Psoas muscle (tissue), 7 donors: ENCODE measurements at regions not wholly inside any gene's neighbourhood (a gene's known extent, or its start where the extent isn't known, plus 50 kb on each side); places are given as distances from the start of the nearest gene placed in this dataset.

Experiments used
- ATAC-seq, 4 donors: fragments of 200-7000 bp; cut with Tn5 transposase; one replicate each; pipeline ENCODE4 v1.9.1; 2020; ENCODE audit warnings: moderate library complexity in 3 of 4, mild to moderate bottlenecking in 2 of 4
- DNase-seq, 2 donors: peaks; one replicate each; pipeline ENCODE4 v3.0.0-alpha.2; 2020
- H3K27ac ChIP-seq: fragments of 200-600 bp; one replicate; pipeline ENCODE4 v1.8.0; 2022
- H3K27me3 ChIP-seq, 3 donors: fragments of 200-600 bp in 1 of 3; one replicate each; pipeline versions ENCODE4 v1.6.1 to v1.8.0; 2013 to 2022; ENCODE audit warnings: low read length in 2 of 3, mild to moderate bottlenecking in 2 of 3, moderate library complexity in 1 of 3; ENCODE audit not compliant: insufficient read depth in 3 of 3
- H3K36me3 ChIP-seq, 2 donors: fragments of 200-600 bp in 1 of 2; one replicate each; pipeline versions ENCODE4 v1.6.1 to v1.8.0; 2013 to 2022; ENCODE audit warnings: low read depth in 1 of 2, mild to moderate bottlenecking in 1 of 2, moderate library complexity in 1 of 2; ENCODE audit not compliant: insufficient read depth in 1 of 2
- H3K4me1 ChIP-seq: fragments of 200-600 bp; one replicate; pipeline ENCODE4 v1.8.0; 2022
- H3K4me3 ChIP-seq: fragments of 200-600 bp; one replicate; pipeline ENCODE4 v1.8.0; 2022; ENCODE audit warnings: mild to moderate bottlenecking
- H3K9me3 ChIP-seq: fragments of 200-600 bp; one replicate; pipeline ENCODE4 v1.8.0; 2022
- WGBS, 3 donors: extraction: QIAGEN DNeasy Blood & Tissue Kit; methylation state at CpG; one replicate each; pipeline versions ENCODE4 v1.1.6 to v1.1.7; 2013; 5-methylcytosine and 5-hydroxymethylcytosine counted together
- intact Hi-C, 2 donors: fragments of 100-400 bp; cut with DNase I; formaldehyde crosslinking; loops; one replicate each; pipeline versions ENCODE4 v1.11.0 to v1.14.2; 2022
- TF ChIP-seq, protein P1 (sequence below): fragments of 200-600 bp; IDR thresholded peaks from one replicate; pipeline ENCODE4 v1.8.0; 2022; ENCODE audit warnings: antibody characterized with exemption
- donor health status: healthy with polysubstance abuse.
- donor health status: DM: no; HTN: no; CAD: no; lungs with moderate emphysema.
- donor health status: Bipolar disorder and iron deficiency.
- donor health status: healthy.
- donor health status: DM: yes; HTN: yes; CAD: no.
- donor health status: DM: no; HTN: no; CAD: no.
- donor health status: DM: yes; HTN: yes; CAD: no.

DNA sequence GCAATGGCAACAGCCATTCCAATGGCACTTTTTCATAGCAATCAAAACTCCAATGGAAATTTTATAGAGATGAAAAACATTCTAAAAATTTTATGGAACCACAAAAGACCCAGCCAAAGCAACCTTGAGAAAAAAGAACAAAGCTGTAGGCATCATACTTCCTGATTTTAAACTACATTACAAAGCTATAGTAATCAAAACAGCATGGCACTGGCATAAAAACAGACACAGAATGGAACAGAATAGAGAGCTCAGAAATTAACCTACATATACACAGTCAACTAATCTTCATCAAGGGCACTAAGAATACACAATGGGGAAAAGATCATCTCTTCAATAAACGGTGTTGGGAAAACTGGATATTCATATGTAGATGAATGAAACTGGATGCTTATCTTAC is 401.5 kb downstream of the NPHP4 start:
- Histone ChIP-seq H3K4me3 (no peak overlapping the region), H3K36me3 (no peaks in the 10 kb centered on the region), H3K27ac (no peak overlapping the region), H3K9me3 (peaks cover 7% of the 10 kb centered on the region), H3K4me1 (no peaks in the 10 kb centered on the region), H3K27me3 (peaks cover 0 to 6% (median 3%) of the 10 kb centered on the region in 3 donors)
- DNase-seq (no peak), ATAC-seq (no peak)
- intact Hi-C loops = no loop called here
- 86 to 100% (median 90%) methylated on average over 1 of the region's 1 CpG for WGBS, 3 donors
- TF ChIP-seq, protein P1, sequence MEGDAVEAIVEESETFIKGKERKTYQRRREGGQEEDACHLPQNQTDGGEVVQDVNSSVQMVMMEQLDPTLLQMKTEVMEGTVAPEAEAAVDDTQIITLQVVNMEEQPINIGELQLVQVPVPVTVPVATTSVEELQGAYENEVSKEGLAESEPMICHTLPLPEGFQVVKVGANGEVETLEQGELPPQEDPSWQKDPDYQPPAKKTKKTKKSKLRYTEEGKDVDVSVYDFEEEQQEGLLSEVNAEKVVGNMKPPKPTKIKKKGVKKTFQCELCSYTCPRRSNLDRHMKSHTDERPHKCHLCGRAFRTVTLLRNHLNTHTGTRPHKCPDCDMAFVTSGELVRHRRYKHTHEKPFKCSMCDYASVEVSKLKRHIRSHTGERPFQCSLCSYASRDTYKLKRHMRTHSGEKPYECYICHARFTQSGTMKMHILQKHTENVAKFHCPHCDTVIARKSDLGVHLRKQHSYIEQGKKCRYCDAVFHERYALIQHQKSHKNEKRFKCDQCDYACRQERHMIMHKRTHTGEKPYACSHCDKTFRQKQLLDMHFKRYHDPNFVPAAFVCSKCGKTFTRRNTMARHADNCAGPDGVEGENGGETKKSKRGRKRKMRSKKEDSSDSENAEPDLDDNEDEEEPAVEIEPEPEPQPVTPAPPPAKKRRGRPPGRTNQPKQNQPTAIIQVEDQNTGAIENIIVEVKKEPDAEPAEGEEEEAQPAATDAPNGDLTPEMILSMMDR = no peak

DNA sequence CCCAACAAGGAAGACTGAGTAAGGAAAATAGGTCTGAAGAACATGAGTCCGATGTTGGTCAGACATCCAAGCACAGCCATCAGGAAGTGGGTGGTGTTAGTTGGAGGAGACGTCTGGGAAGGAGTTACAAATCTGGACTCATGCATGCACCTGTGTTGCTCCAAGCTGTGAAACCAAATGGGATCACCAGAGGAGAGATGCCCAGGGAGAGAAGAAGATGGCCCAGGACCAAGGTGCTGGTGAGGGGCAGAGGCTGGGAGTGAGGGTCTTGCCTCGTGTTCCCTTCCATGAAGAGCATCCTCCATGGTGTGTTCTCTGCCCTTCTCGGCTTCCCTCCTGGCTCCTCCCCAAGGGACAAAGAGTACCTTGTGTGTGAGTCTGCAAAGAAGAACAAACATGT is 405.6 kb downstream of the NPHP4 start:
- peaks cover 7% of the 10 kb centered on the region for H3K9me3 ChIP-seq
- TF ChIP-seq, protein P1 = no peak
- no peak overlapping the region for H3K4me3 ChIP-seq
- intact Hi-C loops = no loop called here
- DNase-seq (no peak), ATAC-seq (no peak)
- no peak overlapping the region for H3K27ac ChIP-seq
- 66 to 85% (median 72%) methylated on average over 4 of the region's 4 CpGs for WGBS, 3 donors
- H3K4me1 ChIP-seq = no peaks in the 10 kb centered on the region
- no peaks in the 10 kb centered on the region for H3K36me3 ChIP-seq
- peaks cover 0 to 3% (median 0%) of the 10 kb centered on the region in 3 donors for H3K27me3 ChIP-seq

DNA sequence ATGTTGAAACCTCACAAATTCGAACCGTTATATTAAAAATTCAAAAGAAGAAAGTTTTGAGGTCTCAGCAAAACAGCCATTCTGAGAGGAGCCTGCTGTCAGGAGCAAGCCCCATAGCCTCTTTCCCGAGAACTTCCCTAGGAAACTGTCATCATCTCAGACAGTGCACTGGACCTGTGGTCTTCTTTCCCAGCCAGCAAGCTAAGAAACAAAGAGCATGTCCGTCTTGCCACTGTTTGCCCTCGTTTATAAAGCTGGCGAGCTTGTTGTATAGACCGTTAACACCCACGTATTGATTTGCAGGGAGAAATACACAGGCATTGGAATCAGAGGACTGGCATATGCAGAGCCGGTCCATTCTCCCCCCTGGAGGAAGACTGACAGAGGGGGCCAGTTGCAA is 407.0 kb downstream of the NPHP4 start:
- intact Hi-C loops = no loop called here
- DNase-seq = no peak
- Histone ChIP-seq H3K36me3 (no peaks in the 10 kb centered on the region), H3K4me1 (no peaks in the 10 kb centered on the region), H3K4me3 (no peak overlapping the region), H3K27me3 (peaks cover 0 to 3% (median 0%) of the 10 kb centered on the region in 3 donors), H3K27ac (no peak overlapping the region), H3K9me3 (no peaks in the 10 kb centered on the region)
- TF ChIP-seq, protein P1 = no peak
- WGBS, 3 donors = 77 to 81% (median 81%) methylated on average over 9 of the region's 9 CpGs
- ATAC-seq = no peak

DNA sequence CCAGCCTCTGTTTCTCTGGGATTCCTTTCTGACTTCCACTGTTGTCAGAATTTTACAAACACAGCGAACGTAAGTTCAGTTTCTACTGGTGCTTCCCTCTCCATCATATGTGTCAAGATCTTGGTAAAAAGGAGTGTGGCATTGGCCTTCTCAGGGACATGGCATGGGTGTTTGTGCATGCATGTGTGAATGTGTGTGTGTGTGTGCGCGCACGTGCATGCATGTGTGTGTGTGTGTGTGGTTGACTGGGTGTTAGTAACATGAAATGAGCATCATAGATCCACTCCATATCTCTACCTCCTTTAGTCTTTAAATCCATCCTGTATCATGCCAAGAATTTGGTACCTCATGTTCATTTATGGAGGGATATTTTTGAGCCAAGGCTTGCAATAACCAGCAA is 411.3 kb downstream of the NPHP4 start:
- no peaks in the 10 kb centered on the region for H3K9me3 ChIP-seq
- TF ChIP-seq, protein P1 = no peak
- H3K4me1 ChIP-seq = no peaks in the 10 kb centered on the region
- intact Hi-C loops = no loop called here
- H3K27ac ChIP-seq = no peak overlapping the region
- H3K27me3 ChIP-seq = peaks cover 0 to 2% (median 0%) of the 10 kb centered on the region in 3 donors
- H3K36me3 ChIP-seq = no peaks in the 10 kb centered on the region
- ATAC-seq (no peak), DNase-seq (no peak)
- no peak overlapping the region for H3K4me3 ChIP-seq
- WGBS, 3 donors = 53 to 88% (median 78%) methylated on average over 5 of the region's 5 CpGs

DNA sequence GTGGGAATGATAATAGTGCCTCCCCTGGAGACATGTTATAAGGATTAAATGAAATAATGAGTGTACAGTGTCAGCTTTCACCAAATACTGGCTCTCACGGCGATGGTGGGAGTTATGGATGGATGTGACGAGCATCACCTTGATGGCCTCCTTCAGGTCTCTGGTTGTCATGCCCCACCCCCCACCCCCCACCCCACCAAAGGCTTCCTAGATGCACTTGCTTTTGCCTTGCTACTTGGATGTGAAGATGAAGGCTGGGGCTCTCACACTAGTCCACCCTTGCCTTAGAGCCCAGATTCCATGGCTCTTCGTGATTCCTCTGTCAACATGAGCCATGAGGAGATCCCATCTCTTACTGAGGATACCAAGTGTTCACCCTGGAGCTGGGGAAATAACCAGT is 412.3 kb downstream of the NPHP4 start:
- TF ChIP-seq, protein P1 = no peak
- Histone ChIP-seq H3K36me3 (no peaks in the 10 kb centered on the region), H3K27ac (no peak overlapping the region), H3K4me1 (no peaks in the 10 kb centered on the region), H3K4me3 (no peak overlapping the region), H3K9me3 (no peaks in the 10 kb centered on the region), H3K27me3 (peaks cover 0 to 3% (median 0%) of the 10 kb centered on the region in 3 donors)
- 81 to 90% (median 82%) methylated on average over 4 of the region's 4 CpGs for WGBS, 3 donors
- ATAC-seq (no peak), DNase-seq (no peak)
- intact Hi-C loops = no loop called here
